ENCODE measurements at regions not wholly inside any gene's neighbourhood (a gene's known extent, or its start where the extent isn't known, plus 50 kb on each side); places are given as distances from the start of the nearest gene placed in this dataset.

DNA sequence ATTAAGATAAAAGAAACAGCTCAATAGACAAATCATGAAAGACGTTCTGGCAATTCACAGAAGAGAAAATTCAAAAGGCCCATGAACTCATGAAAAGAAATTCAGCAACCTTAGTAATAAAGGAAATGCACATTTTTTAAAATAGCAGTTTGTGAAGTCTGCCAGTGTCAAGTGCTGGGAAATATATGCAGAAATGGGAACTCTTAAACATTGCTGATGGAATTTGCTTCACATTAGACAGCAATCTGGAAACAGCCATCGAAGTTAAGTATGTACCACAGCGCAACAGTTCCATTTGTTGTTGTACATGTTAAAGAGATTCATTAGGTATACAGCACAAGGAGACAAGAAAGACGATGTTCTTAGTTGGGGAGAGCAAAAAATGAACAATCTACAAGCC is 319.4 kb upstream of the SALL1 start:
- ChIA-PET POLR2A (no interaction called here), CTCF (no interaction called here)
- Histone ChIP-seq H3K9me3 (ENCODE audit: control extremely low read depth in 1 of 5, control insufficient read depth in 4 of 5, insufficient read depth in 2 of 5, low read depth in 1 of 5, low read length in 4 of 5) (no peaks in the 10 kb centered on the region), H3K4me3 (ENCODE audit: control insufficient read depth in 1 of 7, extremely low read depth in 1 of 7, insufficient read depth in 4 of 7, low read depth in 2 of 7, low read length in 6 of 7) (no peak overlapping the region), H3K27ac (ENCODE audit: insufficient read depth in 1 of 2, low read depth in 1 of 2, low read length in 2 of 2, poor library complexity in 1 of 2, severe bottlenecking in 2 of 2) (no peak overlapping the region), H3K4me1 (ENCODE audit: control extremely low read depth in 1 of 4, control insufficient read depth in 4 of 4, insufficient read depth in 4 of 4, low read length in 3 of 4) (no peaks in the 10 kb centered on the region), H3K27me3 (replicated peaks in 2 of 5; ENCODE audit: control insufficient read depth in 4 of 5, insufficient read depth in 5 of 5, low read length in 4 of 5) (no peaks in the 10 kb centered on the region), H3K36me3 (ENCODE audit: control insufficient read depth in 4 of 4, insufficient read depth in 4 of 4, low read length in 3 of 4) (no peaks in the 10 kb centered on the region)
- WGBS (ENCODE audit: insufficient coverage), result 78% methylated on average over 4 of the region's 4 CpGs
- no peak for DNase-seq

DNA sequence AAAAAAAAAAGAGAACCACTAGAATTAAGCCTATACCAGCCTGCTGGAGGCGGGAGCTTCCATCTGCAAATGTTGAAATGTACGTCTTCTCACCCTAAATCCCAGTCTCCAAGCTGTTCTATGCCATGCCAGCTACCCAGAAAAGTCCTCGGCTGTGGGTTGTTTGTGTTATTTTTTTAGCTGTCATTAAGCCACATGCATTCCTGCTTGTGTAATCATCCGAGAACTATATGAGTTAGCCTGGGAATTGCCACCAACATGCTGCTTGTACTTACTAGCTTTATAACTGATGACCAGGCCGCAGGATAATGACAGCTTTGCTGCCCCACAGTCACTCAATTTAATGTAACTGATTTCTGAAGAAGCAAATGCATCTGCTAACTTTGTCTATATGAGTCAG is 313.9 kb upstream of the SALL1 start:
- no peak for DNase-seq
- Histone ChIP-seq H3K36me3 (ENCODE audit: control insufficient read depth in 4 of 4, insufficient read depth in 4 of 4, low read length in 3 of 4) (no peaks in the 10 kb centered on the region), H3K27me3 (replicated peaks in 2 of 5; ENCODE audit: control insufficient read depth in 4 of 5, insufficient read depth in 5 of 5, low read length in 4 of 5) (no peaks in the 10 kb centered on the region), H3K9me3 (ENCODE audit: control extremely low read depth in 1 of 5, control insufficient read depth in 4 of 5, insufficient read depth in 2 of 5, low read depth in 1 of 5, low read length in 4 of 5) (no peaks in the 10 kb centered on the region), H3K27ac (ENCODE audit: insufficient read depth in 1 of 2, low read depth in 1 of 2, low read length in 2 of 2, poor library complexity in 1 of 2, severe bottlenecking in 2 of 2) (no peak overlapping the region), H3K4me3 (ENCODE audit: control insufficient read depth in 1 of 7, extremely low read depth in 1 of 7, insufficient read depth in 4 of 7, low read depth in 2 of 7, low read length in 6 of 7) (no peak overlapping the region), H3K4me1 (ENCODE audit: control extremely low read depth in 1 of 4, control insufficient read depth in 4 of 4, insufficient read depth in 4 of 4, low read length in 3 of 4) (no peaks in the 10 kb centered on the region)
- WGBS (ENCODE audit: insufficient coverage), result 96% methylated on average over 5 of the region's 5 CpGs
- POLR2A ChIA-PET, result no interaction called here
- CTCF ChIA-PET, result interaction anchor here (0.5 kb wide), 1 partner anchor 1141 kb away, joined by 3 read pairs; no protein-coding TSS in a partner anchor

DNA sequence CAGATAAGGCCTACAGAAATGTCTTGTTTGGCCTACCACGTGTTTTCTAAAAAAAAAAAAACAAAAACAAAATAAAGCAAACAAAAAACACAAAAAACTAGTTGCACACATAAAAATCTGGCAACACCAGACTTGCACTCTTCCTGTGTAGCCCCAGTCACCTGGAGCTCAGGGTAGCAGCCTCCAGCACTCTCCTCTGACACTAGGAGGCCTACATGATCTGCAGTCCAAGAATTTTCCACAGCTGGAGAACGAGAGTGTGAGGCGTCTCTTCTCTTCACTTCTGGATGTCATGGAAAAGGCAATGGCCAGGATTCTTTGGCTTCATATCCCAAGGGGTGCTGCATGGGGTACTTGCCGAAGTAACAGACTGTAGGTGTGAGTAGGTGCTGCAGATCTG is 310.2 kb upstream of the SALL1 start:
- CTCF ChIA-PET, result no interaction called here
- no peaks in the 10 kb centered on the region for H3K27me3 ChIP-seq (replicated peaks in 2 of 5; ENCODE audit: control insufficient read depth in 4 of 5, insufficient read depth in 5 of 5, low read length in 4 of 5)
- DNase-seq, result no peak
- no peaks in the 10 kb centered on the region for H3K4me1 ChIP-seq (ENCODE audit: control extremely low read depth in 1 of 4, control insufficient read depth in 4 of 4, insufficient read depth in 4 of 4, low read length in 3 of 4)
- 87% methylated on average over 4 of the region's 4 CpGs for WGBS (ENCODE audit: insufficient coverage)
- H3K4me3 ChIP-seq (ENCODE audit: control insufficient read depth in 1 of 7, extremely low read depth in 1 of 7, insufficient read depth in 4 of 7, low read depth in 2 of 7, low read length in 6 of 7), result no peak overlapping the region
- H3K9me3 ChIP-seq (ENCODE audit: control extremely low read depth in 1 of 5, control insufficient read depth in 4 of 5, insufficient read depth in 2 of 5, low read depth in 1 of 5, low read length in 4 of 5), result no peaks in the 10 kb centered on the region
- H3K36me3 ChIP-seq (ENCODE audit: control insufficient read depth in 4 of 4, insufficient read depth in 4 of 4, low read length in 3 of 4), result no peaks in the 10 kb centered on the region
- no peak overlapping the region for H3K27ac ChIP-seq (ENCODE audit: insufficient read depth in 1 of 2, low read depth in 1 of 2, low read length in 2 of 2, poor library complexity in 1 of 2, severe bottlenecking in 2 of 2)
- POLR2A ChIA-PET, result no interaction called here

GRCh38 chr16:51458356-51459140 is 307.5 kb upstream of the SALL1 start:
- Histone ChIP-seq H3K4me3 (ENCODE audit: control insufficient read depth in 1 of 7, extremely low read depth in 1 of 7, insufficient read depth in 4 of 7, low read depth in 2 of 7, low read length in 6 of 7) (no peak overlapping the region), H3K4me1 (ENCODE audit: control extremely low read depth in 1 of 4, control insufficient read depth in 4 of 4, insufficient read depth in 4 of 4, low read length in 3 of 4) (no peaks in the 10 kb centered on the region), H3K9me3 (ENCODE audit: control extremely low read depth in 1 of 5, control insufficient read depth in 4 of 5, insufficient read depth in 2 of 5, low read depth in 1 of 5, low read length in 4 of 5) (no peaks in the 10 kb centered on the region), H3K36me3 (ENCODE audit: control insufficient read depth in 4 of 4, insufficient read depth in 4 of 4, low read length in 3 of 4) (no peaks in the 10 kb centered on the region), H3K27me3 (replicated peaks in 2 of 5; ENCODE audit: control insufficient read depth in 4 of 5, insufficient read depth in 5 of 5, low read length in 4 of 5) (no peaks in the 10 kb centered on the region), H3K27ac (ENCODE audit: insufficient read depth in 1 of 2, low read depth in 1 of 2, low read length in 2 of 2, poor library complexity in 1 of 2, severe bottlenecking in 2 of 2) (no peak overlapping the region)
- DNase-seq, result no peak
- WGBS (ENCODE audit: insufficient coverage), result 98% methylated on average over 6 of the region's 11 CpGs
- ChIA-PET POLR2A (interaction anchor here (0.6 kb wide), 1 partner anchor 89 kb away, joined by 3 read pairs; no protein-coding TSS in a partner anchor), CTCF (no interaction called here)

DNA sequence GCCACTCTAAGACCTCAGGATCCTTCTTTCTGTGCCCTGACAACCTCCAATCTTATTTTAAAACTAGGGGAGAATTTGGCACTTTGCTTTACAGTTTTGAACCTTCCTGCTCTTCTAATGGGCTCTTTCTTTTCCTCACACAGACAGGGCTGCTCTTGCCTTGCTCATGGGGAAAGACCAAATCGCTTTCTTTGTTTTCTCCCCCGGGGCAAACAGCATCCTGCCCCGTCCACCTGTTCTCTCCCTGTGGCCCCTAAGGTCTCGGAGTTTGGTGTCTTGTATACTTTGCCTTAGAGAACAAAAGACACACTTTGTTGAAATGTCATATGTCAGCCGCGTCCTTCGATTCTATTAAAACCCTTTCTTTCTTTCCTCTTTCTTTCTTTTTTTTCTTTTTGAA is 306.7 kb upstream of the SALL1 start:
- no peaks in the 10 kb centered on the region for H3K36me3 ChIP-seq (ENCODE audit: control insufficient read depth in 4 of 4, insufficient read depth in 4 of 4, low read length in 3 of 4)
- H3K4me1 ChIP-seq (ENCODE audit: control extremely low read depth in 1 of 4, control insufficient read depth in 4 of 4, insufficient read depth in 4 of 4, low read length in 3 of 4), result no peaks in the 10 kb centered on the region
- no peak for DNase-seq
- H3K27me3 ChIP-seq (replicated peaks in 2 of 5; ENCODE audit: control insufficient read depth in 4 of 5, insufficient read depth in 5 of 5, low read length in 4 of 5), result no peaks in the 10 kb centered on the region
- ChIA-PET POLR2A (no interaction called here), CTCF (no interaction called here)
- no peak overlapping the region for H3K4me3 ChIP-seq (ENCODE audit: control insufficient read depth in 1 of 7, extremely low read depth in 1 of 7, insufficient read depth in 4 of 7, low read depth in 2 of 7, low read length in 6 of 7)
- no peaks in the 10 kb centered on the region for H3K9me3 ChIP-seq (ENCODE audit: control extremely low read depth in 1 of 5, control insufficient read depth in 4 of 5, insufficient read depth in 2 of 5, low read depth in 1 of 5, low read length in 4 of 5)
- 72% methylated on average over 3 of the region's 7 CpGs for WGBS (ENCODE audit: insufficient coverage)
- H3K27ac ChIP-seq (ENCODE audit: insufficient read depth in 1 of 2, low read depth in 1 of 2, low read length in 2 of 2, poor library complexity in 1 of 2, severe bottlenecking in 2 of 2), result no peak overlapping the region

GRCh38 chr16:51455398-51455797 is 304.3 kb upstream of the SALL1 start:
- CTCF ChIA-PET, result no interaction called here
- Histone ChIP-seq H3K4me1 (ENCODE audit: control extremely low read depth in 1 of 4, control insufficient read depth in 4 of 4, insufficient read depth in 4 of 4, low read length in 3 of 4) (no peaks in the 10 kb centered on the region), H3K36me3 (ENCODE audit: control insufficient read depth in 4 of 4, insufficient read depth in 4 of 4, low read length in 3 of 4) (no peaks in the 10 kb centered on the region), H3K4me3 (ENCODE audit: control insufficient read depth in 1 of 7, extremely low read depth in 1 of 7, insufficient read depth in 4 of 7, low read depth in 2 of 7, low read length in 6 of 7) (no peak overlapping the region), H3K27me3 (replicated peaks in 2 of 5; ENCODE audit: control insufficient read depth in 4 of 5, insufficient read depth in 5 of 5, low read length in 4 of 5) (no peaks in the 10 kb centered on the region), H3K9me3 (ENCODE audit: control extremely low read depth in 1 of 5, control insufficient read depth in 4 of 5, insufficient read depth in 2 of 5, low read depth in 1 of 5, low read length in 4 of 5) (no peaks in the 10 kb centered on the region), H3K27ac (ENCODE audit: insufficient read depth in 1 of 2, low read depth in 1 of 2, low read length in 2 of 2, poor library complexity in 1 of 2, severe bottlenecking in 2 of 2) (no peak overlapping the region)
- POLR2A ChIA-PET, result no interaction called here
- WGBS (ENCODE audit: insufficient coverage), result 100% methylated on average over 1 of the region's 1 CpG
- no peak for DNase-seq

- 75% methylated on average over 1 of the region's 1 CpG for WGBS (ENCODE audit: insufficient coverage)
- Histone ChIP-seq H3K4me3 (ENCODE audit: control insufficient read depth in 1 of 7, extremely low read depth in 1 of 7, insufficient read depth in 4 of 7, low read depth in 2 of 7, low read length in 6 of 7) (no peak overlapping the region), H3K4me1 (ENCODE audit: control extremely low read depth in 1 of 4, control insufficient read depth in 4 of 4, insufficient read depth in 4 of 4, low read length in 3 of 4) (no peaks in the 10 kb centered on the region), H3K9me3 (ENCODE audit: control extremely low read depth in 1 of 5, control insufficient read depth in 4 of 5, insufficient read depth in 2 of 5, low read depth in 1 of 5, low read length in 4 of 5) (no peaks in the 10 kb centered on the region), H3K36me3 (ENCODE audit: control insufficient read depth in 4 of 4, insufficient read depth in 4 of 4, low read length in 3 of 4) (no peaks in the 10 kb centered on the region), H3K27ac (ENCODE audit: insufficient read depth in 1 of 2, low read depth in 1 of 2, low read length in 2 of 2, poor library complexity in 1 of 2, severe bottlenecking in 2 of 2) (no peak overlapping the region), H3K27me3 (replicated peaks in 2 of 5; ENCODE audit: control insufficient read depth in 4 of 5, insufficient read depth in 5 of 5, low read length in 4 of 5) (no peaks in the 10 kb centered on the region)
- POLR2A ChIA-PET, result no interaction called here
- DNase-seq, result no peak
- CTCF ChIA-PET, result interaction anchor here (1.2 kb wide), 1 partner anchor 10 kb away, joined by 3 read pairs; no protein-coding TSS in a partner anchor
Measured at GRCh38 chr16:51453251-51453650, 302.2 kb upstream of the SALL1 start.

Measured in common myeloid progenitor, CD34-positive (primary cell).